RWPE1 (cell line): ENCODE measurements at regions not wholly inside any gene's neighbourhood (a gene's known extent, or its start where the extent isn't known, plus 50 kb on each side); places are given as distances from the start of the nearest gene placed in this dataset.

ENCODE experiments used
- CTCF ChIA-PET: fragments of 350-600 bp; sonication (Branson Sonifier 250); formaldehyde crosslinking; extraction: SDS; loops from one replicate; lab custom pipeline; 2021; lab: Yijun Ruan, JAX
- POLR2A ChIA-PET: fragments of 400-600 bp; formaldehyde crosslinking; extraction: SDS; loops from one replicate; lab custom pipeline; 2020; ENCODE audit warnings: antibody characterized with exemption; ENCODE audit not compliant: low non-redundant PET; lab: Yijun Ruan, JAX
- DNase-seq: peaks from one replicate; pipeline ENCODE4 v3.0.0; 2012; ENCODE audit warnings: low spot score
- H3K27ac ChIP-seq: fragments of 450-650 bp; 2 replicates; pipeline ENCODE4 v1.5.1; 2017
- TF ChIP-seq, protein P1 (sequence below): fragments of 450-650 bp; conservative IDR thresholded peaks from 2 replicates; pipeline ENCODE4 v1.5.1; 2017; ENCODE audit warnings: low read depth, mild to moderate bottlenecking

GRCh38 chr7:28301148-28301641 lies 111.1 kb upstream of the CREB5 start:
- POLR2A ChIA-PET, result no interaction called here
- TF ChIP-seq, protein P1, sequence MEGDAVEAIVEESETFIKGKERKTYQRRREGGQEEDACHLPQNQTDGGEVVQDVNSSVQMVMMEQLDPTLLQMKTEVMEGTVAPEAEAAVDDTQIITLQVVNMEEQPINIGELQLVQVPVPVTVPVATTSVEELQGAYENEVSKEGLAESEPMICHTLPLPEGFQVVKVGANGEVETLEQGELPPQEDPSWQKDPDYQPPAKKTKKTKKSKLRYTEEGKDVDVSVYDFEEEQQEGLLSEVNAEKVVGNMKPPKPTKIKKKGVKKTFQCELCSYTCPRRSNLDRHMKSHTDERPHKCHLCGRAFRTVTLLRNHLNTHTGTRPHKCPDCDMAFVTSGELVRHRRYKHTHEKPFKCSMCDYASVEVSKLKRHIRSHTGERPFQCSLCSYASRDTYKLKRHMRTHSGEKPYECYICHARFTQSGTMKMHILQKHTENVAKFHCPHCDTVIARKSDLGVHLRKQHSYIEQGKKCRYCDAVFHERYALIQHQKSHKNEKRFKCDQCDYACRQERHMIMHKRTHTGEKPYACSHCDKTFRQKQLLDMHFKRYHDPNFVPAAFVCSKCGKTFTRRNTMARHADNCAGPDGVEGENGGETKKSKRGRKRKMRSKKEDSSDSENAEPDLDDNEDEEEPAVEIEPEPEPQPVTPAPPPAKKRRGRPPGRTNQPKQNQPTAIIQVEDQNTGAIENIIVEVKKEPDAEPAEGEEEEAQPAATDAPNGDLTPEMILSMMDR, result no peak
- DNase-seq, result no peak
- H3K27ac ChIP-seq, result no peak overlapping the region
- CTCF ChIA-PET, result interaction anchor here (0.6 kb wide), 1 partner anchor 317 kb away, joined by 3 read pairs; no protein-coding TSS in a partner anchor

- no peak overlapping the region for H3K27ac ChIP-seq
- ChIA-PET CTCF (no interaction called here), POLR2A (no interaction called here)
- TF ChIP-seq, protein P1, result no peak
- no peak for DNase-seq
Observed at GRCh38 chr7:28304290-28304689, 108.0 kb upstream of the CREB5 start.

DNA sequence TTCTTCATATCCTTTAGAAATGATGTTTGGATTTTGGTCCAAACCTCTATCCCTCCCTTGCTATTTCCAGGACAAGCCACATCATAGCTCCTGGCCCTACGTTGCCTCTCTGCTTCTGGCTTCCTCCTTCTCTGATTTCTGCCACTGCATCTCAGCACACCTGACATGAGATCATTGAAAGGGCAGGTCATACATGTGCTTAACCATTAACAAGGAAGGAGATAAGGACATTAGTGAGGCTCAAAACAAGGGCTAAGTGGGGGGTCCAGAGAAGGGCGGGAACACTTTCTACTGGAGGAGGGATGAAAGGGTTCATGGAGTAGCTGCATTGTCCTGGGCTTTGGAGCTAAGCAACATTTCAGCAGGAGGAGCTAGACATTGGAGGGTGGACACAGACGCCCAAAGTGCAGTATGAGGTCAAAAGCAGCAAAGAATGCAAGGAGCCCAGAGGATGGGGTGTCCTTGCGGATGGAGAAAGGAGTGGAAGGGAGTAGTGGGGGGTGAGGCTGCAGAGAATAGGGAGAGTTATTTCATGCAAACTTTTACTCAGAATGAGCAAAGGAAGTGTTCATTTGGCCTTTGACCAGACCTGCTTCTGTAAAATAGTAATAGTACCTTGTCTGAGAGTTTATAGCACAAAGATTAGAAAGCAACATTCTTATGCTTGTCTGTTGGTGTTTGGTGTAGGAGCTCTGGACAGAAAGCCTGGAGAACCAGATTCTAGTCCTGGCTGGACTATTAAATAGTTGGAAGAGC lies 102.4 kb upstream of the CREB5 start:
- H3K27ac ChIP-seq, result no peak overlapping the region
- CTCF ChIA-PET, result interaction anchor here (0.8 kb wide), 1 partner anchor 941 kb away, joined by 3 read pairs; no protein-coding TSS in a partner anchor
- POLR2A ChIA-PET, result no interaction called here
- DNase-seq, result no peak
- TF ChIP-seq, protein P1, result no peak

DNA sequence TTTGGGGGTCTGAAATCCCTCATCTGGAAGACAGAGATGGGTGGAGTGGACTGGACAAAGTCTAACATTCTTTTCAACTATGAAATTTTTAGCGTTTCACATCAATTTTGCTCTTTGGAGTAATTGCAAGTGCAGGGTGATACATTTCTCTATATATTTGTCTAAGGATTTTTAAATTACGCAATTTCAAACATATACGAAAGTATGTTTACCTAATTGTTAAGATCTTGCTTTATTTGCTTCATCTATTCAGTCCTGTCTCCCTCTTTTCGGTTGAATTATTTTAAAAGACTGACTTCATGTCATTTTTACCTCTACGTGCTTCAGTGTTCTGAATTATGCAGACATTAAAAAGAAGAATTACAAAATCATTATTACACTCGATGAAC lies 101.9 kb upstream of the CREB5 start:
- CTCF ChIA-PET, result no interaction called here
- H3K27ac ChIP-seq, result no peak overlapping the region
- POLR2A ChIA-PET, result no interaction called here
- DNase-seq, result no peak
- TF ChIP-seq, protein P1, result no peak

- CTCF ChIA-PET, result interaction anchor here (0.7 kb wide), 1 partner anchor 371 kb away, joined by 3 read pairs; no protein-coding TSS in a partner anchor
- POLR2A ChIA-PET, result no interaction called here
- H3K27ac ChIP-seq, result no peak overlapping the region
- TF ChIP-seq, protein P1, result no peak
- no peak for DNase-seq
Observed at GRCh38 chr7:28311670-28312069, 100.6 kb upstream of the CREB5 start.

- TF ChIP-seq, protein P1, result no peak
- DNase-seq, result no peak
- no peak overlapping the region for H3K27ac ChIP-seq
- POLR2A ChIA-PET, result no interaction called here
- CTCF ChIA-PET, result interaction anchor here (0.6 to 0.7 kb wide), 3 partner anchors 32 to 486 kb away, joined by 3 read pairs; no protein-coding TSS in a partner anchor
Observed at GRCh38 chr7:28312948-28313347, 99.4 kb upstream of the CREB5 start.
